Gastroesophageal sphincter (tissue), 3 donors: ENCODE measurements at regions not wholly inside any gene's neighbourhood (a gene's known extent, or its start where the extent isn't known, plus 50 kb on each side); places are given as distances from the start of the nearest gene placed in this dataset.

Source experiments
- CTCF ChIP-seq, 4 experiments: fragments of 200-600 bp in 2 of 4; fragments of 450-650 bp in 2 of 4; sonication (generic) in 1 of 4; IDR thresholded peaks; one replicate each; pipeline ENCODE4 v1.5.1; 2017 to 2019; ENCODE audit warnings: antibody characterized with exemption in 4 of 4, mild to moderate bottlenecking in 2 of 4, moderate library complexity in 2 of 4
- EP300 ChIP-seq: sonication (generic); formaldehyde crosslinking; IDR thresholded peaks from one replicate; pipeline ENCODE4 v1.6.1; 2017; ENCODE audit warnings: antibody characterized with exemption, mild to moderate bottlenecking
- POLR2A ChIP-seq, 2 donors: fragments of 450-650 bp; IDR thresholded peaks; one replicate each; pipeline ENCODE4 v1.6.1; 2017; ENCODE audit warnings: antibody characterized with exemption in 2 of 2, mild to moderate bottlenecking in 2 of 2, moderate library complexity in 1 of 2
- POLR2AphosphoS5 ChIP-seq: sonication (generic); formaldehyde crosslinking; IDR thresholded peaks from one replicate; pipeline ENCODE4 v1.6.1; 2017; ENCODE audit warnings: antibody characterized with exemption

DNA sequence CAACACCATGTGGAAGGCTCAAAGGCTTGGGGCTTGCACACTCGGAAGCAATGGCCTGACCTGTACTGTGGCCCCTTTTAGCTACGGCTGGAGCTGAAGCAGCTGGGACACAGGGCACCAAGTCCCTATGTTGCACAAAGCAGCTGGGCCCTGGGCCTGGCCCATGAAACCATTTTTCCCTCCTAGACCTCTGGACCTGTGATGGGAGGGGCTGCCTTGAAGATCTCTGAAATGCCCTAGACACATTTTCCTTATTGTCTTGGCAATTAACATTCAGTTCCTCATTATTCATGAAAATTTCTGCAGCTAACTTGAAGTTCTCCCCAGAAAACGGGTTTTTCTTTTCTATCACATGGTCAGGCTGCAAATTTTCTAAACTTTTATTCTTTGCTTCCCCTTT is 85.6 kb upstream of the ALDH1A3 start:
- TF ChIP-seq CTCF (IDR thresholded peaks at IDR 0.05) = no peak
- TF ChIP-seq POLR2A (IDR thresholded peaks at IDR 0.05) = no peak
- TF ChIP-seq EP300 = no peak
- no peak for TF ChIP-seq POLR2AphosphoS5
